CD4-positive, alpha-beta T cell (primary cell): ENCODE measurements at regions not wholly inside any gene's neighbourhood (a gene's known extent, or its start where the extent isn't known, plus 50 kb on each side); places are given as distances from the start of the nearest gene placed in this dataset.

Source experiments
- ATAC-seq: fragments of 200-7000 bp; cut with Tn5 transposase; one replicate; pipeline ENCODE4 v1.10.0; 2022; ENCODE audit warnings: mild to moderate bottlenecking; ENCODE audit not compliant: poor library complexity
- CTCF ChIA-PET: fragments of 350-600 bp; sonication (Branson Sonifier 250); formaldehyde crosslinking; loops from one replicate; lab custom pipeline; 2021; ENCODE audit warnings: antibody characterized with exemption, inconsistent platforms; lab: Charles Lee
- POLR2A ChIA-PET: fragments of 350-600 bp; sonication (Branson Sonifier 250); formaldehyde crosslinking; loops from one replicate; lab custom pipeline; 2021; ENCODE audit warnings: antibody characterized with exemption, inconsistent platforms; lab: Charles Lee
- DNase-seq, 14 experiments: peaks; one replicate each; pipeline ENCODE4 v3.0.0-alpha.2; 2013 to 2020; ENCODE audit warnings: mixed read lengths in 2 of 14
- H3K27ac ChIP-seq, 2 donors: one replicate each; pipeline versions ENCODE4 v1.5.1 to v1.7.0; 2013; ENCODE audit warnings: low read length in 2 of 2, low read depth in 1 of 2, mild to moderate bottlenecking in 1 of 2
- H3K27me3 ChIP-seq, 2 experiments: 1 replicate in 1 of 2; 2 replicates in 1 of 2; pipeline versions ENCODE4 v1.6.1 to v1.7.0; 2013; ENCODE audit warnings: low read length in 2 of 2, control low read depth in 1 of 2, mild to moderate bottlenecking in 1 of 2, moderate library complexity in 1 of 2; ENCODE audit not compliant: insufficient read depth in 2 of 2, control insufficient read depth in 1 of 2
- H3K36me3 ChIP-seq: one replicate; pipeline ENCODE4 v1.6.1; 2013; ENCODE audit warnings: low read length, control low read depth; ENCODE audit not compliant: insufficient read depth
- H3K4me1 ChIP-seq: one replicate; pipeline ENCODE4 v1.6.1; 2013; ENCODE audit warnings: low read length, control low read depth; ENCODE audit not compliant: insufficient read depth
- H3K4me3 ChIP-seq: one replicate; pipeline ENCODE4 v1.5.1; 2013; ENCODE audit warnings: mild to moderate bottlenecking, low read length, moderate library complexity
- H3K9me3 ChIP-seq, 2 experiments: 1 replicate in 1 of 2; 2 replicates in 1 of 2; pipeline versions ENCODE4 v1.6.1 to v1.7.0; 2013; ENCODE audit warnings: low read length in 2 of 2, mild to moderate bottlenecking in 2 of 2, control low read depth in 1 of 2, moderate library complexity in 1 of 2; ENCODE audit not compliant: control insufficient read depth in 1 of 2, insufficient read depth in 1 of 2
- H3K27ac Mint-ChIP-seq: one replicate; pipeline ENCODE4 v1.8.0; 2020; ENCODE audit warnings: mixed read lengths
- H3K27me3 Mint-ChIP-seq: one replicate; pipeline ENCODE4 v1.8.0; 2021; ENCODE audit warnings: mixed read lengths
- H3K36me3 Mint-ChIP-seq: one replicate; pipeline ENCODE4 v1.8.0; 2021; ENCODE audit warnings: low read depth, mixed read lengths
- H3K4me1 Mint-ChIP-seq: one replicate; pipeline ENCODE4 v1.8.0; 2021; ENCODE audit warnings: low read depth, mixed read lengths
- H3K4me3 Mint-ChIP-seq: one replicate; pipeline ENCODE4 v1.8.0; 2020; ENCODE audit warnings: mild to moderate bottlenecking, mixed read lengths
- H3K9me3 Mint-ChIP-seq: one replicate; pipeline ENCODE4 v1.8.0; 2020; ENCODE audit warnings: mixed read lengths
- intact Hi-C, 2 experiments: fragments of 100-400 bp; cut with DNase I in 1 of 2; cut with micrococcal nuclease in 1 of 2; formaldehyde crosslinking; loops; one replicate each; pipeline versions ENCODE4 v1.15.1 to v1.9.0; 2023 to 2025; cut with DNase I, micrococcal nuclease
- TF ChIP-seq, protein P1 (sequence below): fragments of 200-600 bp; IDR thresholded peaks from one replicate; pipeline ENCODE4 v1.8.0; 2022; ENCODE audit warnings: antibody characterized with exemption, mild to moderate bottlenecking

DNA sequence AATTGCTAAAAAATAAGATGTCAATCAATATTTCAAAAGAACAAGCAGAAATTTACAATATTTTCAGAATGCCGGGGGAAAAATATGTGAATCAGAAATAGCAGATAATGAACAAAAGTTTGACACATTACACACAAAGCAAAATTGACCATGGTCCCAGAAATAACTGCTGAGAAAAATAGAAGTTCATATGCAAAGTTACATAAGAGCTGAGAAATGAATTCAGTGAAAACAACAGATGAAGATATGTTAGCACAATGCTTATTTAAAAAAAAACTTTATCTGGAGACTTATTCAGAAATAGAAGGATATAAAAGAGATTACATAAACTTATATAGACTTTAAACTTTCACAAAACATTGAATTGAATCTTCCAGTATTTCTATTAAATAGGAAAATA, 1483.7 kb upstream of the ACO1 start:
- ChIA-PET POLR2A (interaction anchor here (1.2 kb wide), 1 partner anchor 18 kb away, joined by 3 read pairs; no protein-coding TSS in a partner anchor), CTCF (no interaction called here)
- H3K4me3 ChIP-seq = no peak overlapping the region
- DNase-seq = no peak
- intact Hi-C loops = no loop called here
- H3K27me3 ChIP-seq = no peaks in the 10 kb centered on the region
- H3K9me3 ChIP-seq = no peaks in the 10 kb centered on the region
- Mint-ChIP-seq H3K27ac (no peak overlapping the region), H3K36me3 (no peaks in the 10 kb centered on the region), H3K4me1 (no peaks in the 10 kb centered on the region), H3K4me3 (no peak overlapping the region), H3K9me3 (no peaks in the 10 kb centered on the region), H3K27me3 (no peaks in the 10 kb centered on the region)
- H3K27ac ChIP-seq = no peak overlapping the region
- TF ChIP-seq, protein P1, sequence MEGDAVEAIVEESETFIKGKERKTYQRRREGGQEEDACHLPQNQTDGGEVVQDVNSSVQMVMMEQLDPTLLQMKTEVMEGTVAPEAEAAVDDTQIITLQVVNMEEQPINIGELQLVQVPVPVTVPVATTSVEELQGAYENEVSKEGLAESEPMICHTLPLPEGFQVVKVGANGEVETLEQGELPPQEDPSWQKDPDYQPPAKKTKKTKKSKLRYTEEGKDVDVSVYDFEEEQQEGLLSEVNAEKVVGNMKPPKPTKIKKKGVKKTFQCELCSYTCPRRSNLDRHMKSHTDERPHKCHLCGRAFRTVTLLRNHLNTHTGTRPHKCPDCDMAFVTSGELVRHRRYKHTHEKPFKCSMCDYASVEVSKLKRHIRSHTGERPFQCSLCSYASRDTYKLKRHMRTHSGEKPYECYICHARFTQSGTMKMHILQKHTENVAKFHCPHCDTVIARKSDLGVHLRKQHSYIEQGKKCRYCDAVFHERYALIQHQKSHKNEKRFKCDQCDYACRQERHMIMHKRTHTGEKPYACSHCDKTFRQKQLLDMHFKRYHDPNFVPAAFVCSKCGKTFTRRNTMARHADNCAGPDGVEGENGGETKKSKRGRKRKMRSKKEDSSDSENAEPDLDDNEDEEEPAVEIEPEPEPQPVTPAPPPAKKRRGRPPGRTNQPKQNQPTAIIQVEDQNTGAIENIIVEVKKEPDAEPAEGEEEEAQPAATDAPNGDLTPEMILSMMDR = no peak
- H3K36me3 ChIP-seq = no peaks in the 10 kb centered on the region
- no peaks in the 10 kb centered on the region for H3K4me1 ChIP-seq
- ATAC-seq = no peak

DNA sequence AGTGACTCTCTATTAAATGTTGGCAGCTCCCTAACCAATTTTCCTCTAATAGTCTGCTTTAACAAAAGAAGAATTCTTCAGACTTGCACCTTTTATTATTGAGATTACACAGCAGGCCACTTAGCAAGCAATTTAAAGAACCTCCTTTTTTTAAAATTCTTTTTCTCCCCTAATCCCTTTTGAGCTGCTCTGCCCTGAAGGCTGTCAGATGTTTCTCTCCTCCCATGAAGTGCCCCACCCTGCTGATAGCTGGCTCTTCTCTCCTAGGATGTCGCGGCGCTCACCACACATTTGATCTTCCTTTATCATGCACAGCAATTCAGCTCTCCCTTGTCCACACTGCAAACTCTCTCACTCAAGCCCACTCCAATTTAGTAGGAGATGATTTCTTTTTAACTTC, 1471.1 kb upstream of the ACO1 start:
- ChIA-PET CTCF (no interaction called here), POLR2A (no interaction called here)
- TF ChIP-seq, protein P1 = no peak
- H3K27ac Mint-ChIP-seq = no peak overlapping the region
- intact Hi-C loops = no loop called here
- H3K27me3 Mint-ChIP-seq = no peaks in the 10 kb centered on the region
- Histone ChIP-seq H3K4me1 (no peaks in the 10 kb centered on the region), H3K27ac (no peak overlapping the region), H3K4me3 (no peak overlapping the region), H3K9me3 (no peaks in the 10 kb centered on the region), H3K27me3 (no peaks in the 10 kb centered on the region), H3K36me3 (no peaks in the 10 kb centered on the region)
- ATAC-seq = no peak
- H3K9me3 Mint-ChIP-seq = peaks cover 2% of the 10 kb centered on the region
- no peaks in the 10 kb centered on the region for H3K4me1 Mint-ChIP-seq
- no peak overlapping the region for H3K4me3 Mint-ChIP-seq
- DNase-seq = no peak
- no peaks in the 10 kb centered on the region for H3K36me3 Mint-ChIP-seq

DNA sequence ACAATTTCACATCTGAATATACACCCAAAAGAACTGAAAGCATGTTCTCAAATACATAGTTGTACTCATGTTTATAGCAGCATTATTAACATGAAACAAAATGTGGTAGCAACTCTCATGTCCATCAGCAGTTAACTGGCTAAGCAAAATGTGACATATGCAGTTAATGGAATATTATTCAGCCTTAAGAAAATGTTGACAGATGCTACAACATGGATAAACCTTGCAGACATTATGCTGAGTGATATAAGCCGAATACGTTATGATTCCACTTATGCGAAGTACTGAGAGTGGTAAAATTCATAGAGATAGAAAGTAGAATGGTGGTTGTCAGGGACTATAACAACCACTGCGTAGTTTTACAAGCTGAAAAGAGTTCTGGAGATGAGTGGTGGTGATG, 1469.0 kb upstream of the ACO1 start:
- H3K36me3 ChIP-seq = no peaks in the 10 kb centered on the region
- H3K27me3 Mint-ChIP-seq = no peaks in the 10 kb centered on the region
- no peak for ATAC-seq
- no peak overlapping the region for H3K27ac ChIP-seq
- no peaks in the 10 kb centered on the region for H3K4me1 ChIP-seq
- H3K27me3 ChIP-seq = no peaks in the 10 kb centered on the region
- ChIA-PET POLR2A (no interaction called here), CTCF (no interaction called here)
- intact Hi-C loops = no loop called here
- DNase-seq = no peak
- TF ChIP-seq, protein P1 = no peak
- no peaks in the 10 kb centered on the region for H3K36me3 Mint-ChIP-seq
- no peaks in the 10 kb centered on the region for H3K4me1 Mint-ChIP-seq
- H3K9me3 ChIP-seq = no peaks in the 10 kb centered on the region
- no peak overlapping the region for H3K4me3 ChIP-seq
- no peak overlapping the region for H3K27ac Mint-ChIP-seq
- no peaks in the 10 kb centered on the region for H3K9me3 Mint-ChIP-seq
- no peak overlapping the region for H3K4me3 Mint-ChIP-seq
